ENCODE measurements at regions not wholly inside any gene's neighbourhood (a gene's known extent, or its start where the extent isn't known, plus 50 kb on each side); places are given as distances from the start of the nearest gene placed in this dataset.

DNA sequence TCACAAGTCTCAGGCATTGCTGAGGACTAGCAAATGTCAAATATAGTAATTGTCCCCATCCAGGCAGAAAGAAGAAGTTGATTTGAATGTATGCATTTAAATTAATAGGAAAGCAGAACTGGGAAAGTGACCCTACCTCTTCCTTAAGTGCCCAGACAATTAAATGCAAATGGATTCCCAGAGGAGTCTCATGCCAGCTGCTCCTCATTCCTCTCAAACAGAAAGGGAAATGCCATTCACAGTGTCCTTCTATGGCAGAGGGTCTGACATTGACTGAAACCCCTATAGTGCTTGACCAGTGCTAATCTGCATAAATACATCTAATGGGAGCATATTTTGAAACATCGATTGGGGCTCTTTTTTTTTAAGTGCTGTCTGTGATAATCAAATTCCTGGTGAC is 292.4 kb upstream of the SEL1L start:
- TF ChIP-seq, protein P1, sequence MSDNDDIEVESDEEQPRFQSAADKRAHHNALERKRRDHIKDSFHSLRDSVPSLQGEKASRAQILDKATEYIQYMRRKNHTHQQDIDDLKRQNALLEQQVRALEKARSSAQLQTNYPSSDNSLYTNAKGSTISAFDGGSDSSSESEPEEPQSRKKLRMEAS (IDR thresholded peaks at IDR 0.05; ENCODE audit: low read depth, low read length): no peak
- no peak for TF ChIP-seq POLR2A (IDR thresholded peaks at IDR 0.05; ENCODE audit: extremely low read depth, insufficient read length)

All from NB4 (cell line).